GM23338 (cell line): ENCODE measurements at regions not wholly inside any gene's neighbourhood (a gene's known extent, or its start where the extent isn't known, plus 50 kb on each side); places are given as distances from the start of the nearest gene placed in this dataset.

Source experiments
- ATAC-seq: fragments of 200-7000 bp; cut with Tn5 transposase; 3 replicates; pipeline ENCODE4 v1.9.1; 2020
- DNase-seq: peaks from one replicate; pipeline ENCODE4 v3.0.0-alpha.2; 2015; ENCODE audit warnings: low spot score
- H2AFZ ChIP-seq: fragments of 200-600 bp; sonication (generic); 2 replicates; pipeline ENCODE4 v1.8.0; 2016; ENCODE audit warnings: antibody characterized with exemption, mild to moderate bottlenecking, moderate library complexity
- H3F3A ChIP-seq: fragments of 200-600 bp; sonication (generic); replicated peaks from 2 replicates; pipeline ENCODE4 v1.8.0; 2017; ENCODE audit warnings: antibody characterized with exemption, mixed run types, low read depth
- H3K27ac ChIP-seq: fragments of 200-600 bp; sonication (generic); 2 replicates; pipeline ENCODE4 v1.6.1; 2016; ENCODE audit warnings: low read depth
- H3K27me3 ChIP-seq: fragments of 200-600 bp; sonication (generic); 2 replicates; pipeline ENCODE4 v1.8.0; 2016; ENCODE audit warnings: mild to moderate bottlenecking, mixed run types, moderate library complexity; ENCODE audit not compliant: insufficient read depth
- H3K36me3 ChIP-seq: fragments of 200-600 bp; sonication (generic); 2 replicates; pipeline ENCODE4 v1.8.0; 2016; ENCODE audit warnings: mild to moderate bottlenecking; ENCODE audit not compliant: insufficient read depth
- H3K4me1 ChIP-seq: fragments of 200-600 bp; sonication (generic); 2 replicates; pipeline ENCODE4 v1.8.0; 2016; ENCODE audit warnings: mild to moderate bottlenecking, moderate library complexity; ENCODE audit not compliant: insufficient read depth
- H3K4me2 ChIP-seq: fragments of 200-600 bp; sonication (generic); 2 replicates; pipeline ENCODE4 v1.7.1; 2017; ENCODE audit warnings: mixed run types
- H3K4me3 ChIP-seq: fragments of 200-600 bp; sonication (generic); 2 replicates; pipeline ENCODE4 v1.6.1; 2016; ENCODE audit warnings: mixed run types
- H3K79me2 ChIP-seq: fragments of 200-600 bp; sonication (generic); replicated peaks from 2 replicates; pipeline ENCODE4 v1.8.0; 2017; ENCODE audit warnings: mild to moderate bottlenecking; ENCODE audit not compliant: insufficient read depth
- H3K9me2 ChIP-seq: fragments of 200-600 bp; sonication (generic); 2 replicates; pipeline ENCODE4 v1.8.0; 2017; ENCODE audit not compliant: insufficient read depth
- H4K20me1 ChIP-seq: fragments of 200-600 bp; sonication (generic); replicated peaks from 2 replicates; pipeline ENCODE4 v1.8.0; 2017; ENCODE audit warnings: mild to moderate bottlenecking; ENCODE audit not compliant: insufficient read depth
- H3K27ac Mint-ChIP-seq: 2 replicates; pipeline ENCODE4 v1.8.0; 2020; ENCODE audit warnings: inconsistent platforms, mild to moderate bottlenecking, moderate library complexity, mixed read lengths
- H3K27me3 Mint-ChIP-seq: 3 replicates; pipeline ENCODE4 v1.8.0; 2022; ENCODE audit warnings: low read depth, mild to moderate bottlenecking, moderate library complexity, mixed read lengths, inconsistent platforms; ENCODE audit not compliant: insufficient read depth, poor library complexity
- H3K36me3 Mint-ChIP-seq: 3 replicates; pipeline ENCODE4 v1.8.0; 2021; ENCODE audit warnings: low read depth, mild to moderate bottlenecking, inconsistent platforms, moderate library complexity, mixed read lengths
- H3K4me1 Mint-ChIP-seq: 3 replicates; pipeline ENCODE4 v1.8.0; 2020; ENCODE audit warnings: mild to moderate bottlenecking, inconsistent platforms, mixed read lengths
- H3K4me3 Mint-ChIP-seq: 3 replicates; pipeline ENCODE4 v1.8.0; 2021; ENCODE audit warnings: moderate library complexity, mild to moderate bottlenecking, inconsistent platforms, mixed read lengths
- H3K9me3 Mint-ChIP-seq: 3 replicates; pipeline ENCODE4 v1.8.0; 2020; ENCODE audit warnings: moderate library complexity, mild to moderate bottlenecking, inconsistent platforms, mixed read lengths
- CREB1 ChIP-seq: fragments of 250-450 bp; sonication (Bioruptor Pico); IDR thresholded peaks from 2 replicates; pipeline ENCODE4 v1.5.0; 2020; ENCODE audit warnings: low read depth, mild to moderate bottlenecking, moderate library complexity
- EZH2 ChIP-seq: fragments of 200-600 bp; sonication (generic); IDR thresholded peaks from one replicate; pipeline ENCODE4 v1.8.0; 2017; ENCODE audit warnings: antibody characterized with exemption, mild to moderate bottlenecking, low read depth; ENCODE audit not compliant: unreplicated experiment
- EZH2phosphoT487 ChIP-seq: fragments of 200-600 bp; sonication (generic); IDR thresholded peaks from one replicate; pipeline ENCODE4 v1.8.1; 2018; ENCODE audit warnings: antibody characterized with exemption; ENCODE audit not compliant: unreplicated experiment
- STAT1 ChIP-seq: IDR thresholded peaks from one replicate; pipeline ENCODE4 v1.6.1; 2016; ENCODE audit warnings: antibody characterized with exemption; ENCODE audit not compliant: unreplicated experiment
- ZNF114 ChIP-seq: fragments of 250-450 bp; sonication (Bioruptor Pico); IDR thresholded peaks from 2 replicates; pipeline ENCODE4 v1.5.0; 2020; ENCODE audit warnings: mild to moderate bottlenecking, moderate library complexity
- ZNF331 ChIP-seq: fragments of 250-450 bp; sonication (Bioruptor Pico); IDR thresholded peaks from 2 replicates; pipeline ENCODE4 v1.5.0; 2020; ENCODE audit warnings: low read depth, mild to moderate bottlenecking, moderate library complexity
- TF ChIP-seq, protein P1 (sequence below): fragments of 250-450 bp; sonication (Bioruptor Pico); IDR thresholded peaks from 2 replicates; pipeline ENCODE4 v1.5.0; 2020; ENCODE audit warnings: mild to moderate bottlenecking, moderate library complexity

DNA sequence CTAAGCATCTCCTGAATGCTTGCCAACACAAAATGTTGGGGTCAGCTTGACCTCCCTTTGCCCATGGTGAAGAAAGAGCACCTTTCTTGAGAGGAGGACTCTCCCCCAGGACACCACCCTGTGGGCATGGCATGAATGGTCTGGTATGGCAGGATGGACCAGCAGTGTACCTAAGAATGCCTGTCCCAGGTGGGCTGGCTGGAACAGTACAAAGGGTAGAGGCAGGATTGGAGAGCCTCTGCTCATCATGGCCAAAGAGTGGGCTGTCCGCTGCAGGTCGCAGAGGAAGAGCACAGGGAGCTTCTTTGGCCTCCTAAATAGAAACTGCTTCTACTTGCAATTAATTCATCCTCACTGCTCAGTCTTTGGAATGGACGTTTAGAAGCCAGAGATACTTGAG, 131.6 kb upstream of the OSMR start:
- Histone ChIP-seq H3K79me2 (no peaks in the 10 kb centered on the region), H3K36me3 (no peaks in the 10 kb centered on the region), H3K4me1 (no peaks in the 10 kb centered on the region), H3K9me2 (no peaks in the 10 kb centered on the region), H2AFZ (no peak overlapping the region), H3K27me3 (no peaks in the 10 kb centered on the region), H3K4me2 (no peak overlapping the region), H3F3A (no peaks in the 10 kb centered on the region), H3K4me3 (no peak overlapping the region), H3K27ac (no peak overlapping the region), H4K20me1 (no peaks in the 10 kb centered on the region)
- DNase-seq: no peak
- no peaks in the 10 kb centered on the region for H3K36me3 Mint-ChIP-seq
- ATAC-seq: no peak
- H3K4me1 Mint-ChIP-seq: no peaks in the 10 kb centered on the region
- H3K4me3 Mint-ChIP-seq: no peak overlapping the region
- no peak overlapping the region for H3K27ac Mint-ChIP-seq
- TF ChIP-seq EZH2: no peak
- H3K9me3 Mint-ChIP-seq: no peaks in the 10 kb centered on the region
- H3K27me3 Mint-ChIP-seq: no peaks in the 10 kb centered on the region

DNA sequence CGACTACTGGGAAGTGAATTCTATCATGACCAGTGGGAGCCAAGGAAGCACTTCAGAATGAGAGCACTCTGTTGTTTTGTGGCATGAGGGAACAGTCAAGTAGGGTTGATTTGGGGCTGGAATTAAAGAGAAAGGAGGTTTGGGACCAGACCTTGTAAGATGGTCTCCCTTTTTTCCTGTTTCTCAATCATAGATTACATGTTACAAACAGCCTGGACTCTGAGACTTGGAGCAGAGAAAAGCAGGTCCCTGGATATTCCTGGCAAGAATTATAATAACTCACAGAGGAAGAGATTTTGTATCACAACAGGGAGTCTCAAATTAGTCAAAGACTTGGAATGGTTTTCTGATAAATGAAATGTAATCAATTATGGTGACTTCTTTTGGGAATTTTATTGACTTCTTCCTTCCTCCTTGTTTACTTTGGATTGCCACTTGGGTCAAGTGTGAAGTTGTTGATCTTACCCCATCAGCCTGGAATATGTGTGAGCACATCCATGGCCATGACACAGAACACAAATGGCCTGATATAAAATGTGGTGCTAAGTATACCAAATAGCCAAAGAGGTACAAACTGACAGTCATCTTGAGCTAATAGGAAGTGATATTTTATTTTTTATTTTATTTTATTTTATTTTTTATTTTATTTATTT, 131.0 kb upstream of the OSMR start:
- no peaks in the 10 kb centered on the region for H3K36me3 ChIP-seq
- DNase-seq (no peak), ATAC-seq (no peak)
- no peaks in the 10 kb centered on the region for H3K4me1 ChIP-seq
- no peaks in the 10 kb centered on the region for H4K20me1 ChIP-seq
- H3K9me3 Mint-ChIP-seq: no peaks in the 10 kb centered on the region
- no peaks in the 10 kb centered on the region for H3F3A ChIP-seq
- no peak for TF ChIP-seq EZH2phosphoT487
- TF ChIP-seq, protein P1, sequence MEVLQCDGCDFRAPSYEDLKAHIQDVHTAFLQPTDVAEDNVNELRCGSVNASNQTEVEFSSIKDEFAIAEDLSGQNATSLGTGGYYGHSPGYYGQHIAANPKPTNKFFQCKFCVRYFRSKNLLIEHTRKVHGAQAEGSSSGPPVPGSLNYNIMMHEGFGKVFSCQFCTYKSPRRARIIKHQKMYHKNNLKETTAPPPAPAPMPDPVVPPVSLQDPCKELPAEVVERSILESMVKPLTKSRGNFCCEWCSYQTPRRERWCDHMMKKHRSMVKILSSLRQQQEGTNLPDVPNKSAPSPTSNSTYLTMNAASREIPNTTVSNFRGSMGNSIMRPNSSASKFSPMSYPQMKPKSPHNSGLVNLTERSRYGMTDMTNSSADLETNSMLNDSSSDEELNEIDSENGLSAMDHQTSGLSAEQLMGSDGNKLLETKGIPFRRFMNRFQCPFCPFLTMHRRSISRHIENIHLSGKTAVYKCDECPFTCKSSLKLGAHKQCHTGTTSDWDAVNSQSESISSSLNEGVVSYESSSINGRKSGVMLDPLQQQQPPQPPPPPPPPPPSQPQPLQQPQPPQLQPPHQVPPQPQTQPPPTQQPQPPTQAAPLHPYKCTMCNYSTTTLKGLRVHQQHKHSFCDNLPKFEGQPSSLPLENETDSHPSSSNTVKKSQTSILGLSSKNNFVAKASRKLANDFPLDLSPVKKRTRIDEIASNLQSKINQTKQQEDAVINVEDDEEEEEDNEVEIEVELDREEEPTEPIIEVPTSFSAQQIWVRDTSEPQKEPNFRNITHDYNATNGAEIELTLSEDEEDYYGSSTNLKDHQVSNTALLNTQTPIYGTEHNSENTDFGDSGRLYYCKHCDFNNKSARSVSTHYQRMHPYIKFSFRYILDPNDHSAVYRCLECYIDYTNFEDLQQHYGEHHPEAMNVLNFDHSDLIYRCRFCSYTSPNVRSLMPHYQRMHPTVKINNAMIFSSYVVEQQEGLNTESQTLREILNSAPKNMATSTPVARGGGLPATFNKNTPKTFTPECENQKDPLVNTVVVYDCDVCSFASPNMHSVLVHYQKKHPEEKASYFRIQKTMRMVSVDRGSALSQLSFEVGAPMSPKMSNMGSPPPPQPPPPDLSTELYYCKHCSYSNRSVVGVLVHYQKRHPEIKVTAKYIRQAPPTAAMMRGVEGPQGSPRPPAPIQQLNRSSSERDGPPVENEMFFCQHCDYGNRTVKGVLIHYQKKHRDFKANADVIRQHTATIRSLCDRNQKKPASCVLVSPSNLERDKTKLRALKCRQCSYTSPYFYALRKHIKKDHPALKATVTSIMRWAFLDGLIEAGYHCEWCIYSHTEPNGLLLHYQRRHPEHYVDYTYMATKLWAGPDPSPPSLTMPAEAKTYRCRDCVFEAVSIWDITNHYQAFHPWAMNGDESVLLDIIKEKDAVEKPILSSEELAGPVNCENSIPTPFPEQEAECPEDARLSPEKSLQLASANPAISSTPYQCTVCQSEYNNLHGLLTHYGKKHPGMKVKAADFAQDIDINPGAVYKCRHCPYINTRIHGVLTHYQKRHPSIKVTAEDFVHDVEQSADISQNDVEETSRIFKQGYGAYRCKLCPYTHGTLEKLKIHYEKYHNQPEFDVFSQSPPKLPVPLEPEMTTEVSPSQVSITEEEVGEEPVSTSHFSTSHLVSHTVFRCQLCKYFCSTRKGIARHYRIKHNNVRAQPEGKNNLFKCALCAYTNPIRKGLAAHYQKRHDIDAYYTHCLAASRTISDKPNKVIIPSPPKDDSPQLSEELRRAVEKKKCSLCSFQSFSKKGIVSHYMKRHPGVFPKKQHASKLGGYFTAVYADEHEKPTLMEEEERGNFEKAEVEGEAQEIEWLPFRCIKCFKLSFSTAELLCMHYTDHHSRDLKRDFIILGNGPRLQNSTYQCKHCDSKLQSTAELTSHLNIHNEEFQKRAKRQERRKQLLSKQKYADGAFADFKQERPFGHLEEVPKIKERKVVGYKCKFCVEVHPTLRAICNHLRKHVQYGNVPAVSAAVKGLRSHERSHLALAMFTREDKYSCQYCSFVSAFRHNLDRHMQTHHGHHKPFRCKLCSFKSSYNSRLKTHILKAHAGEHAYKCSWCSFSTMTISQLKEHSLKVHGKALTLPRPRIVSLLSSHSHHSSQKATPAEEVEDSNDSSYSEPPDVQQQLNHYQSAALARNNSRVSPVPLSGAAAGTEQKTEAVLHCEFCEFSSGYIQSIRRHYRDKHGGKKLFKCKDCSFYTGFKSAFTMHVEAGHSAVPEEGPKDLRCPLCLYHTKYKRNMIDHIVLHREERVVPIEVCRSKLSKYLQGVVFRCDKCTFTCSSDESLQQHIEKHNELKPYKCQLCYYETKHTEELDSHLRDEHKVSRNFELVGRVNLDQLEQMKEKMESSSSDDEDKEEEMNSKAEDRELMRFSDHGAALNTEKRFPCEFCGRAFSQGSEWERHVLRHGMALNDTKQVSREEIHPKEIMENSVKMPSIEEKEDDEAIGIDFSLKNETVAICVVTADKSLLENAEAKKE (CRISPR knock-in tag): no peak
- no peak for TF ChIP-seq STAT1
- no peak for TF ChIP-seq EZH2
- no peak for TF ChIP-seq ZNF331 (CRISPR knock-in tag)
- no peak for TF ChIP-seq CREB1 (CRISPR knock-in tag)
- TF ChIP-seq ZNF114 (CRISPR knock-in tag): no peak
- no peaks in the 10 kb centered on the region for H3K9me2 ChIP-seq
- H3K27ac Mint-ChIP-seq: no peak overlapping the region
- H3K36me3 Mint-ChIP-seq: no peaks in the 10 kb centered on the region
- H2AFZ ChIP-seq: no peak overlapping the region
- no peak overlapping the region for H3K4me2 ChIP-seq
- H3K79me2 ChIP-seq: no peaks in the 10 kb centered on the region
- H3K27ac ChIP-seq: no peak overlapping the region
- no peaks in the 10 kb centered on the region for H3K4me1 Mint-ChIP-seq
- H3K4me3 Mint-ChIP-seq: no peak overlapping the region
- no peak overlapping the region for H3K4me3 ChIP-seq
- no peaks in the 10 kb centered on the region for H3K27me3 ChIP-seq
- H3K27me3 Mint-ChIP-seq: no peaks in the 10 kb centered on the region
